Sciatic nerve (tissue), 2 donors: ENCODE measurements at regions not wholly inside any gene's neighbourhood (a gene's known extent, or its start where the extent isn't known, plus 50 kb on each side); places are given as distances from the start of the nearest gene placed in this dataset.

Experiments used
- ATAC-seq: fragments of 200-7000 bp; cut with Tn5 transposase; one replicate; pipeline ENCODE4 v1.9.1; 2020; ENCODE audit warnings: mild to moderate bottlenecking, moderate library complexity
- DNase-seq: peaks from one replicate; pipeline ENCODE4 v3.0.0-alpha.2; 2020; ENCODE audit warnings: low spot score
- intact Hi-C: fragments of 100-400 bp; cut with DNase I; formaldehyde crosslinking; loops from one replicate; pipeline ENCODE4 v1.14.2; 2022
- donor health status: DM: no; HTN: no; CAD: no.
- donor health status: DM: no; HTN: no; CAD: no.

GRCh38 chr9:28045051-28045450 lies 471.8 kb upstream of the C9orf72 start:
- intact Hi-C loops: no loop called here
- ATAC-seq (no peak), DNase-seq (no peak)

GRCh38 chr9:28050046-28050445 lies 476.8 kb upstream of the C9orf72 start:
- no peak for ATAC-seq
- intact Hi-C loops: no loop called here
- no peak for DNase-seq

GRCh38 chr9:28050941-28051340 lies 477.7 kb upstream of the C9orf72 start:
- DNase-seq (no peak), ATAC-seq (no peak)
- intact Hi-C loops: no loop called here

- DNase-seq: no peak
- no peak for ATAC-seq
- intact Hi-C loops: no loop called here
Observed at GRCh38 chr9:28051559-28052503, 478.6 kb upstream of the C9orf72 start.

- DNase-seq (no peak), ATAC-seq (no peak)
- intact Hi-C loops: no loop called here
Observed at GRCh38 chr9:28053096-28053777, 480.0 kb upstream of the C9orf72 start.

GRCh38 chr9:28056006-28056405 lies 482.7 kb upstream of the C9orf72 start:
- intact Hi-C loops: no loop called here
- DNase-seq (no peak), ATAC-seq (no peak)

- ATAC-seq (no peak), DNase-seq (no peak)
- intact Hi-C loops: no loop called here
Observed at GRCh38 chr9:28056466-28056865, 483.2 kb upstream of the C9orf72 start.

- DNase-seq: no peak
- no peak for ATAC-seq
- intact Hi-C loops: no loop called here
Observed at GRCh38 chr9:28059192-28059591, 485.9 kb upstream of the C9orf72 start.

- intact Hi-C loops: no loop called here
- ATAC-seq (no peak), DNase-seq (no peak)
Observed at GRCh38 chr9:28064241-28064815, 491.0 kb upstream of the C9orf72 start.

GRCh38 chr9:28073270-28073669 lies 500.0 kb upstream of the C9orf72 start:
- DNase-seq (no peak), ATAC-seq (no peak)
- intact Hi-C loops: no loop called here

- DNase-seq (no peak), ATAC-seq (no peak)
- intact Hi-C loops: no loop called here
Observed at GRCh38 chr9:28079677-28080076, 506.4 kb upstream of the C9orf72 start.

- DNase-seq: no peak
- ATAC-seq: no peak
- intact Hi-C loops: no loop called here
Observed at GRCh38 chr9:28082671-28083070, 509.4 kb upstream of the C9orf72 start.

- intact Hi-C loops: no loop called here
- ATAC-seq: no peak
Observed at GRCh38 chr9:28086881-28087280, 513.6 kb upstream of the C9orf72 start.

GRCh38 chr9:28092981-28093936 lies 520.0 kb upstream of the C9orf72 start:
- ATAC-seq (no peak), DNase-seq (no peak)
- intact Hi-C loops: no loop called here

More at GRCh38 chr9:28086881-28087280, 513.6 kb upstream of the C9orf72 start:
- DNase-seq: no peak

- ATAC-seq: no peak
- intact Hi-C loops: no loop called here
- no peak for DNase-seq
Observed at GRCh38 chr9:28101509-28101908, 528.2 kb upstream of the C9orf72 start.

GRCh38 chr9:28105001-28105400 lies 531.7 kb upstream of the C9orf72 start:
- DNase-seq: no peak
- intact Hi-C loops: no loop called here
- ATAC-seq: no peak

GRCh38 chr9:28120184-28120583 lies 546.9 kb upstream of the C9orf72 start:
- DNase-seq (no peak), ATAC-seq (no peak)
- intact Hi-C loops: no loop called here

- intact Hi-C loops: no loop called here
- ATAC-seq: no peak
- DNase-seq: no peak
Observed at GRCh38 chr9:28120626-28121025, 547.3 kb upstream of the C9orf72 start.

GRCh38 chr9:28121366-28121765 lies 548.1 kb upstream of the C9orf72 start:
- intact Hi-C loops: no loop called here

More at GRCh38 chr9:28121366-28121765, 548.1 kb upstream of the C9orf72 start:
- ATAC-seq: no peak
- DNase-seq: no peak
